ENCODE measurements at regions not wholly inside any gene's neighbourhood (a gene's known extent, or its start where the extent isn't known, plus 50 kb on each side); places are given as distances from the start of the nearest gene placed in this dataset.

DNA sequence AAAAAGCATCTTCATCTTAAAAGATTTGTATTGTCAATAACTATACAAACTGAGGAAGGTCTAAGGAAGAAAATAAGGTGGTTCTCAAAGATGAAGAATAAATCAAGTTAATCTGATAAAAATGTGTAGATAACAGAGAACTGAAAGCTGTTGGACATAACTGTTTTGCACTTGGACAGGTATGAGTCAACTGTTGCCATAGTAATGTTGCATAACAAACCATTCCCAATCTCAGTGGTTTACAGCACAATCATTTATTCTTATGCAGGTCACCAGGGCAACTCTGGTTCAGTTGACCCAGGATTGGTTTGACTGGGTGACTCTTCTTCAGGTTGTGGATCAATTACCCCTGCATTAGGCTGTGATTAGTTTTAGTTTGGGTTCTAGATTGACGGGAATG lies 2197.7 kb downstream of the ARAP2 start:
- DNase-seq: no peak

DNA sequence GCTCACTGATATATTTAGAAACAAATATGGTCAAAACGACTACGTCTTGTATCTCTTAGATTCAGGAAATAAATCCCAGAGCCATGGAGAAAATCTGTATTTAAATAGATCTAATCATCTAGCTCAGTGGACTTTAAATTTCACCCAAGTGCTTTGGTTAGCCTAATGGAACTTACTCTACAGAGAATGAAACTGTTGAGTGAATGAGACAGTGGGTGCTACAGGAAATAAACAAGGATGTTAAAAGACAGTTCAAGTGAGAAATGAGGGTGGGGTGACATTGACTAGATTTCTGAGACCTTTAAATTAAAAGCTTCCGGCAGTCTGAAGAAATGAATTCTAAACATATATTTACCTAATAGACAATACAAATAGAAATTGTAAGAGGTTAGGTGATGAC lies 2197.0 kb downstream of the ARAP2 start:
- no peak for DNase-seq

DNA sequence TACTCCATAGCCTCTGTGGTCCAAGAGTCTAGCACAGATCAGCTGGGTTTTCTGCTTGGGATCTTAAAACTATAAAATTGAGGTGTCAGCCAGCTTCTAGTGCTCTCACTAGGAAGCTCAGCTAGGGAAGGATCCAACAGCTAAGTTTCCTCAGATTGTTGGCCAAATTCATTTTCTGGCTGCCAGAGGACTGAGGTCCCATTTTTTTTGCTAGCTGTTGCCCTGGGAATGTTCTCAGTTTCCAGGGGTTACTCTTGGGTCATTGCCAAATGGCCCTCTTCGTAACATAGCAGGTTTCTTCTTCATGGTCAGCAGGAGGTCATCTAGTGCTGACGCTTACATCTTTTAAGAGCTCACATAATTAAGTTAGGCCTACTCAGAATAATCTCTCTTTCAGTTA lies 2178.2 kb downstream of the ARAP2 start:
- no peak for DNase-seq

- DNase-seq: no peak
Measured at GRCh38 chr4:34091451-34091850, 2152.9 kb downstream of the ARAP2 start.

- no peak for DNase-seq
Measured at GRCh38 chr4:34094114-34094513, 2150.2 kb downstream of the ARAP2 start.

DNA sequence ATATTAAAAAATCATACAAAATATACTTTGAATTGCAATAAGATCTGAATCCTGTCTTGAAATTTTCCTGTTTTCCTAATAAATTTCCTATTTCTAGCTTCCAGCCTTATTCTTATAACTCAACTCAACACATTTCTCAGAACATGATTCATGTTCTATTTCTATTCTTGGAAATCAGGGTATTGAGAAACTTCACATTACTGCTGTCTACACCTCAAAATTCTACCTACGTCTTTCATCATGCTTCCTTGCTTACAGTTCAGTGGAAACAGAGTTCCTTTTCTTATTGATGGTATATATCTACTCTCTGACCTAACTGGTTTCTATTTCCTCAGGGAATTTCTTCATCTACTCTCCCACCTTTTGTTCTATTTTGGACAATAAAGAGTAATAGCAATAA lies 2139.0 kb downstream of the ARAP2 start:
- no peak for DNase-seq

DNA sequence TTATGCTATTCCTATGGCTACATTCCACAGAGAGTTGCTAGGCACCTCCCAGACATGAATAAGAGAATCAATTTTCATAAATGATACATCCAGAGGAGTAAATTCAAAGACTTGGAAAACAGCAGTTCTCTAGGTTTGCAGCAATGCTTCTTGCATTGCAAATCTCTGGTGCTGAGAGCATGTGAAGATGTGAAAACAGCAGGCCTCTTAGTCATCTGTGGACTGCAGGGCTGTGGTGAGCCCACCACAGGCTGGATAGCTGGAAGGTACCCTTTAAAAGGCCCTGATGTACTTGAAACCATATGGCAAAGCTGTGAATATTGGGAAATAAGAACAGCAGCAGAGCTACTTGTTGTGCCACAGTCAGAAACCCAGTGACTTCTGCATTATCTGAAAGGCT lies 2135.9 kb downstream of the ARAP2 start:
- DNase-seq: no peak

- DNase-seq: no peak
Measured at GRCh38 chr4:34112573-34112972, 2131.7 kb downstream of the ARAP2 start.

DNA sequence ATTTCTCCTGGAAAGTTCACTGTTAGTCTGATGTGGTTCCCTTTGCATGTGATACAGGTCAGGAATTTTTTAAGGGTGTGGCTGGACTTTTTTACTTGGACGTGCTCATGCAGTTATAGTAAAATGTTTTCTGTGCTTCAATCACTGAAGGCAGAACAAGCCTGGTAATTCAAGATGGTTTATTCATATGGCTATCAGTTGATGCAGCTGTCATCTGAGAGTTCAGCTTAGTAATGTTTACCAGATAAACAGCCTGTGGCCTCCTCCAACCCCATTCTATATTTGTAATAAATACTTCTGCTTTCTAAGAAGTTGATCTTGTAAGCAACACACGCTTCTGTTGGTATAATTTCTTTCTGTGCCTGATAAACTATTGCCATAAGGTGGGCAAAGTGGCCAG lies 2105.9 kb downstream of the ARAP2 start:
- no peak for DNase-seq

GRCh38 chr4:34139346-34139745 lies 2105.0 kb downstream of the ARAP2 start:
- DNase-seq: no peak

GRCh38 chr4:34148322-34148908 lies 2095.9 kb downstream of the ARAP2 start:
- DNase-seq: no peak

GRCh38 chr4:34157547-34157946 lies 2086.8 kb downstream of the ARAP2 start:
- no peak for DNase-seq

- DNase-seq: no peak
Measured at GRCh38 chr4:34158878-34159277, 2085.4 kb downstream of the ARAP2 start.

DNA sequence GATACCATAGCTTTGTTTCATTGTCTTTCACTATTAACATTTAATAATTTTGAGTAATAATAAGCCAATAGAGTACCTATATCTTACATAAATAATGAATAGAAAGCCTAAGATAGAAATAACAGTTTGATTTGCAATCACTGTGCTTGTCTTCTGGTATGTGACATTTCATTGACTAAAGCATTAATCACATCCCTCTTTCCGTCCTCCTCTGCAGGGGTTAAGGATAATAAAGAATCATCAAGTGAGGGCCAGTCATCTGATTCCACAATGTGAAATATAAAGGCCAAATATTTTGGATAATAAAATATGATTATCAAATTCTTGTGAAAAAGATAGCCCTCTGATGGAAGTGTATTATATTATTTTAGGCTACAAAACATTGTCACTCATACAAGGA lies 2073.4 kb downstream of the ARAP2 start:
- DNase-seq: no peak

- no peak for DNase-seq
Measured at GRCh38 chr4:34176609-34177008, 2067.7 kb downstream of the ARAP2 start.

DNA sequence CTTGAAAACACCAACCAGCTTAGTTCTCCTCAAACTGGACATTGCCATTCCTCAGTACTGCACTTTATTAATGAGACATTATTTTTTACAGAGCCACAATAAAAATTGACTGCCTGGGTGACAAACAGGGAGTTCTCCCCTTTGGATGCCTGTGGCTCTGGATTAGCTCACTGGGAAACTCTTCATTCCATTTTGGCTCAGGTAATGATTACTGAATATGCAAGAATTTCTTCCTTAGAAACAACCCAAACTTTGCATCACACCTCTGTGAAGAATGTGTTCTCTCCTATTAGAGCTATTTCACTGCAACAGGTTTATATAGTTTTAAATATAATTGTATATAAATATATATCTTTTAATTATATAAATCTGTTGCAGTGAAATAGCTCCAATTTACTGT lies 2065.8 kb downstream of the ARAP2 start:
- no peak for DNase-seq

DNA sequence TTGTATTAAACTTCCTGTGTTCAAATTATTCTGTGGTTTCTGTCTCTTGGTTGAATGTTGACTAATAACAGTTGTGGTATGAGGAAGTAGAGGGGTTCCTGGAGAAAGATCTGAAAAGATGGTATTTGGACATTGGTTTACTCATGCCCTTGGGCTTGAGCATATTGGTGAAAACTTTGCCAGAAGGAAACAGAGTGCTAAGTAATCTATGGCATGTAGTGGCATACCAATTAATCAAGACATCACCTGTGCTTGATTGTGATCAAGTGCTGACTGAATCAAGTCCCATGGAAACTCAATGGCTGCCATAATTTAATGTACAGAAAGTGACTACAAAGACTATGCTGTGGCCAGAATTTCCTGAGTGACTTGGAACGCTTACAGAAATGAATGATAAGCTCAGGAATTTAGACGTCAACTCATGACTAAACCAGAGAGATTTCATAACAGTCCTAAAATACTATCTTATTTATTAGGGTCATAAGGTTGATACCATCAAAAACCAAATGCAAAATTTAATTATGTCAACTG lies 2062.9 kb downstream of the ARAP2 start:
- no peak for DNase-seq

DNA sequence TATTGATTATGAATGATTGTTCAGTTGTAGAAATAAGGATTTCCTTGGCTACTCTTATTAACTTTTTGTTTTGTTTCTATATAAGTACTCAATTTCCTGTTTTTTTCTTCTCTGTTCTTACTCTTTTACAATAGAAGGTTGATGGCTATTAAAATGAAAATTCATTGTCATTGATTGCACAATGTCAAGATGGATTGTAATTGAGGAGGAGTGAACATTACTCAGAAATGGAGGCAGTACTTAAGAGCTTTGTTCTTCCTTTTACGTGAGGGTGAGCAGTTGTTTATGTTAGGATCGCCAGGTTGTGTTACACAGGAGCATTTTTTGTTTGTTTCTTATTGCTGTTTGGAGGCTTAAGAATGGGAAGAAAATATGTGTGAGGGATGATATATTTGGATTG lies 2062.4 kb downstream of the ARAP2 start:
- DNase-seq: no peak

- no peak for DNase-seq
Measured at GRCh38 chr4:34182306-34182705, 2062.0 kb downstream of the ARAP2 start.

GRCh38 chr4:34183926-34184325 lies 2060.4 kb downstream of the ARAP2 start:
- no peak for DNase-seq

DNA sequence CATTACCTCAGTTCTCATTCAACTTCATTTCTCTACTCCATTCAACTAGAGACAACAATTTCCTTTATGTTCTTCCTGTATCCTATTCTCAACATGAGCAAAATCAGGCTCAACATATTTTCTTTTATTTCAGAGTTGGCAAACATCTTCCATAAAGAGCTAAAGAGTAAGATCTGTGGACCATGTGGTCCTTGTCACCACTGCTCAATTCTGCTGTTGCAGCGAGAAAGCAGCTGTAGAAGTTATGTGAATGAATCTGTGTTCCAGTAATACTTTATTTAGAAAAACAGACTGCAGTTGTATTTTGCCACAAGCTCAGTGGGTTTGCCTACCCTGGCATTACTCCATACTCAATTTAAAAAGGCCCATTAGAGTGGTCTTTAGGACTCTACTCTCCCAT lies 2057.3 kb downstream of the ARAP2 start:
- DNase-seq: no peak

DNA sequence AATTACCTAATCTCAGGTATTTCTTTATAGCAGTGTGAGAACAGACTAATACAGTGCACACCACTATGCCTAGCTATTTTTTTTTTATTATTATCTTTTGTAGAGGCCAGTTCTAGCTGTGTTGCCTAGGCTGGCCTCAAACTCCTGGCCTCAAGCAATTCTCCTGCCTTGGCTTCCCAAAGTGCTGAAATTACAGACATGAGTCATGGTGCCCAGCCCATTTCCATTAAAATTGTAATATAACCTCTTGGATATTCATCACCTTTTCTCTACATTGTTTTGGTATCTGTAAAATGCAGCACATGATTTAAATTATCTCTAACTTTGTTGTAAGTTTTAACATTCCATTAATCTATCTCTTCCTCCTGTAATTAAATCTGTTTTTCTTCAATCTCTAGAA lies 2052.9 kb downstream of the ARAP2 start:
- DNase-seq: no peak

DNA sequence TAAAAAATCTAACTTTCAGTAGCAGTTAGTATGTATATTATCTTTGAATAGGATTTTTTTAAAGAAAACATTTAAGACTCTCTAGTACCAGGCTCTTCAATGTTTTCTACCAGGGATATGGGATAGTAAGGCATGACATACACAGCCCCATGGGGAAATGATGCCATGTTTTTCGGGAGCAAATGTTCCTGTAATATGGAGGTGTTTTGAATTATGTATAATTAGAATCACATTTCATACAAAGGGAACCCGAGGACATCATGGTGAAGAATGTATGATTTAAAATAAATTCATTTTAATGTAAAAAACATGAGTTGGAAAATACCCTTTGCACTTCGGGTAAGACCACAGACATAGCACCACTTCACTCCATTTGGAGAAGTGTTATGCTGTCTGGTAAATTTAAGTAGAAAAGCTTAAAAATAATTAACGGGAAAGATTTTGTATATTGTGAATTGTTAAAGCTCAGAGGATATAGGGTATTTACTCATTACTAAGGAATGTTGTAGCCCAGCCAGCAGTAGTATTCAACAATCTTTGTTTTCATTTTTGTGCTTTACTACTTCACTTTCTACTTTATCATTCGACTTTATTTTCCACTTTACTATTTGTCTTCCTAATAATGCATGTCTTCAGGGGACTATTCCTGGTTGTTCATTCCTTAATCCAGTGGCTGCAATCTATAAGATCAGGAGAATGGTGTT lies 2050.7 kb downstream of the ARAP2 start:
- no peak for DNase-seq

- no peak for DNase-seq
Measured at GRCh38 chr4:34194585-34194984, 2049.7 kb downstream of the ARAP2 start.

DNA sequence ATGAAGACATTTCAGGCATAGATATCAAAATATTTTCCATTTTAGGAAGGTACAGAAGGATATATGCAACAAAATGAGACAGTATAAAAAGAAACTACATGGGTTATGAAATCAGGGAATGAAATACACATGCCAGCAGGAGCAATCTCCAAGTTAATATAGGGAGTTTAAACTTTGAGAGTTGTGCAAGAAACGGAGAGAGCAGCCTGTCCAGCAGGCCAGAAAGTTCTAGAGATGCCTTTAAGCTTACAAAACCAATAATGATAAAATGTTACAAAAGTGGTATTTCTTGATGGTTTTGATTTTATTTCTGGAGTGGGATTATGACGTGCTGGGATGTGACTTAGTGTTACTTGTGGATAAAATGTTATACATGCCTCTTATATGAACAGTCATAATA lies 2047.9 kb downstream of the ARAP2 start:
- DNase-seq: no peak

All from activated CD4-positive, CD25-positive, alpha-beta regulatory T cell (primary cell).